ENCODE measurements at regions not wholly inside any gene's neighbourhood (a gene's known extent, or its start where the extent isn't known, plus 50 kb on each side); places are given as distances from the start of the nearest gene placed in this dataset.

DNA sequence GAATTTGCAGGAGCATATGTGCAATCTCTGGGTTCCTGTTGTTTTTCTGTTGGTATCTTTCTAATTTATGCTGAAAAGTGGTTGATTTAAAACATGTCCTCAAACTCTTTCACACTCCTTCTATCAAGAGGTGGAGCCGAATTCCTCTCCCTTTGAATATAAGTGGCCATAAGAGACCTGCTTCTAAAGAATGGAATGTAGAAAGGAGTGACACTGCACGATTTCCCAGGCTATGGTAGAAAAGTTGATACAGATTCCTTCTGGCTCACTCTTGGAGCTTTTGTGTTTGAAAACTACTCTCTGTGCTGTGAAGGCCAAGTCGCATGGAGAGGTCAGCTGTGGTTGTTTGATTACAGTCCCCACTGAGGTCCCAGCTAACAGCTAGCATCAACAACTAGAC lies 613.2 kb downstream of the ETNK1 start:
- TF ChIP-seq, protein P1, sequence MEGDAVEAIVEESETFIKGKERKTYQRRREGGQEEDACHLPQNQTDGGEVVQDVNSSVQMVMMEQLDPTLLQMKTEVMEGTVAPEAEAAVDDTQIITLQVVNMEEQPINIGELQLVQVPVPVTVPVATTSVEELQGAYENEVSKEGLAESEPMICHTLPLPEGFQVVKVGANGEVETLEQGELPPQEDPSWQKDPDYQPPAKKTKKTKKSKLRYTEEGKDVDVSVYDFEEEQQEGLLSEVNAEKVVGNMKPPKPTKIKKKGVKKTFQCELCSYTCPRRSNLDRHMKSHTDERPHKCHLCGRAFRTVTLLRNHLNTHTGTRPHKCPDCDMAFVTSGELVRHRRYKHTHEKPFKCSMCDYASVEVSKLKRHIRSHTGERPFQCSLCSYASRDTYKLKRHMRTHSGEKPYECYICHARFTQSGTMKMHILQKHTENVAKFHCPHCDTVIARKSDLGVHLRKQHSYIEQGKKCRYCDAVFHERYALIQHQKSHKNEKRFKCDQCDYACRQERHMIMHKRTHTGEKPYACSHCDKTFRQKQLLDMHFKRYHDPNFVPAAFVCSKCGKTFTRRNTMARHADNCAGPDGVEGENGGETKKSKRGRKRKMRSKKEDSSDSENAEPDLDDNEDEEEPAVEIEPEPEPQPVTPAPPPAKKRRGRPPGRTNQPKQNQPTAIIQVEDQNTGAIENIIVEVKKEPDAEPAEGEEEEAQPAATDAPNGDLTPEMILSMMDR (IDR thresholded peaks at IDR 0.05 in 8 of 11, conservative IDR thresholded peaks at IDR 0.05 in 3 of 11): no peak
- TF ChIP-seq POLR2AphosphoS5 (IDR thresholded peaks at IDR 0.05): no peak

All from spleen (tissue), 7 donors.